ENCODE measurements at regions not wholly inside any gene's neighbourhood (a gene's known extent, or its start where the extent isn't known, plus 50 kb on each side); places are given as distances from the start of the nearest gene placed in this dataset.
A peak's percentile ranks its signal among the peaks of the same experiment; 100 is the strongest.

DNA sequence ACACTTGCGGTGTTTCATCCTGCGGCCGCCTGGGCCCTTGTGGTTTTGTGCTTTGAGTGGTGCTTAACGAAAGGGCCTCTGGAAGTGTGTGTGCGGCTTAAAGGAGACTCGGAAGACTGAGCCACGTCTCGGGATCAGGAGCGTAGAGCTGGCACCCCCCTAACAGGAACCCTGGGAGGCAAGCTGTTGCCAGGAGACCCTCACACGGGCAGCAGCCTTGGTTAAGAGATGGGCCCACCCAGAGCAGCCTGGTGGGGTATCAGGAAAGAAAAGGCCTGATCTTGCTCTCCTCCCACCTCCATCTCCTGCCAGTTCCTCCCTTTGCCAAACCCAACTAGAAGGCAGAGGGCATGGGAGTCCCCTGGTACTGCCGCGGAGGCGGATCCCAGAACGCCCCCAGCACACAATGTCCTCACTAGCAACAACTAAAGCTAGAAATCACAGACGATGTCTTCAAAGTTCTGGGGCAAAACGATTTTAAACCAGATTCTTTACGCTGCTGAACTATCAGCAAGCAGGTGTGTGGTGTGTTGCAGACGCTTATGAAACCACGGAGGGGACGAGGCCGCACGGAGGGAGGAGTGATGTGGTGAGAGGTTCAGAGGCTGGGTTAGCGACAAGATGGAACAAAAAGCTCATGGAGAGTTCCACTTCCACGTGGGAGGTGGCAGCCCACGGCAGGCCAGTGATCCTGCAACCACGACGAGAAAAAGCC, 67.0 kb upstream of the INPP5A start:
- Histone ChIP-seq H3K27me3 (ENCODE audit: insufficient read depth, low read length) (peaks cover 20% of the 10 kb centered on the region), H4K20me1 (ENCODE audit: insufficient read depth, low read length) (no peaks in the 10 kb centered on the region), H3K4me3 (ENCODE audit: insufficient read depth, low read length) (no peak overlapping the region), H3K79me2 (ENCODE audit: insufficient read depth, low read length) (no peaks in the 10 kb centered on the region), H3K27ac (ENCODE audit: low read depth, low read length) (no peak overlapping the region), H3K9me3 (ENCODE audit: low read depth, low read length) (no peaks in the 10 kb centered on the region), H3K4me2 (ENCODE audit: insufficient read depth, low read length) (no peak overlapping the region), H3K36me3 (ENCODE audit: insufficient read depth, low read length) (no peaks in the 10 kb centered on the region), H3K4me1 (ENCODE audit: insufficient read depth, low read length) (no peaks in the 10 kb centered on the region), H2AFZ (ENCODE audit: low read length) (no peak overlapping the region)
- DNase-seq (ENCODE audit: insufficient read length, low spot score, missing footprints): peak; percentile 43
- TF ChIP-seq, protein P1, sequence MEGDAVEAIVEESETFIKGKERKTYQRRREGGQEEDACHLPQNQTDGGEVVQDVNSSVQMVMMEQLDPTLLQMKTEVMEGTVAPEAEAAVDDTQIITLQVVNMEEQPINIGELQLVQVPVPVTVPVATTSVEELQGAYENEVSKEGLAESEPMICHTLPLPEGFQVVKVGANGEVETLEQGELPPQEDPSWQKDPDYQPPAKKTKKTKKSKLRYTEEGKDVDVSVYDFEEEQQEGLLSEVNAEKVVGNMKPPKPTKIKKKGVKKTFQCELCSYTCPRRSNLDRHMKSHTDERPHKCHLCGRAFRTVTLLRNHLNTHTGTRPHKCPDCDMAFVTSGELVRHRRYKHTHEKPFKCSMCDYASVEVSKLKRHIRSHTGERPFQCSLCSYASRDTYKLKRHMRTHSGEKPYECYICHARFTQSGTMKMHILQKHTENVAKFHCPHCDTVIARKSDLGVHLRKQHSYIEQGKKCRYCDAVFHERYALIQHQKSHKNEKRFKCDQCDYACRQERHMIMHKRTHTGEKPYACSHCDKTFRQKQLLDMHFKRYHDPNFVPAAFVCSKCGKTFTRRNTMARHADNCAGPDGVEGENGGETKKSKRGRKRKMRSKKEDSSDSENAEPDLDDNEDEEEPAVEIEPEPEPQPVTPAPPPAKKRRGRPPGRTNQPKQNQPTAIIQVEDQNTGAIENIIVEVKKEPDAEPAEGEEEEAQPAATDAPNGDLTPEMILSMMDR (IDR thresholded peaks at IDR 0.05; ENCODE audit: extremely low read depth, low read depth, low read length): no peak

DNA sequence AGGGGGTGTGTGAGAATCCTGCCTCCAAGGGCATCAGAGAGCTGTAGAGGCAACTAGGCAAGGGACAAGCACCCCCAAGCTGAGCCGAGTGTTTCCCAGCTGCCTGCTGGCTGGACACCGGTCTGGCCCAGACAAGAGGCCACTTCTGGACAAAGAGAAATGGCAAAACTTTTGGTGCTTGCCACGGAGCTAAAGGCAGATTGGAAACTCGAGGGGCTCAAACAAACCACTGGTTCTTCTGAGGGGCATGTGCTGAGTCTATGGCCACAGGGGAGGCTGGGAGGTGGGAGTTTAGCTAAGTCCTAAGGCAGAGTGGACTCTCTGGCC, 66.5 kb upstream of the INPP5A start:
- H3K27me3 ChIP-seq (ENCODE audit: insufficient read depth, low read length): peaks cover 23% of the 10 kb centered on the region
- no peak overlapping the region for H3K4me3 ChIP-seq (ENCODE audit: insufficient read depth, low read length)
- H3K9me3 ChIP-seq (ENCODE audit: low read depth, low read length): no peaks in the 10 kb centered on the region
- H4K20me1 ChIP-seq (ENCODE audit: insufficient read depth, low read length): no peaks in the 10 kb centered on the region
- no peak overlapping the region for H3K4me2 ChIP-seq (ENCODE audit: insufficient read depth, low read length)
- no peak overlapping the region for H3K27ac ChIP-seq (ENCODE audit: low read depth, low read length)
- H3K36me3 ChIP-seq (ENCODE audit: insufficient read depth, low read length): no peaks in the 10 kb centered on the region
- DNase-seq (ENCODE audit: insufficient read length, low spot score, missing footprints): peak; percentile 51
- no peaks in the 10 kb centered on the region for H3K79me2 ChIP-seq (ENCODE audit: insufficient read depth, low read length)
- no peaks in the 10 kb centered on the region for H3K4me1 ChIP-seq (ENCODE audit: insufficient read depth, low read length)
- TF ChIP-seq, protein P1 (IDR thresholded peaks at IDR 0.05; ENCODE audit: extremely low read depth, low read depth, low read length): no peak
- no peak overlapping the region for H2AFZ ChIP-seq (ENCODE audit: low read length)

GRCh38 chr10:132471484-132471883, 66.1 kb upstream of the INPP5A start:
- Histone ChIP-seq H3K4me1 (ENCODE audit: insufficient read depth, low read length) (no peaks in the 10 kb centered on the region), H3K79me2 (ENCODE audit: insufficient read depth, low read length) (no peaks in the 10 kb centered on the region), H3K27me3 (ENCODE audit: insufficient read depth, low read length) (peaks cover 23% of the 10 kb centered on the region), H2AFZ (ENCODE audit: low read length) (no peak overlapping the region), H3K9me3 (ENCODE audit: low read depth, low read length) (no peaks in the 10 kb centered on the region), H3K36me3 (ENCODE audit: insufficient read depth, low read length) (no peaks in the 10 kb centered on the region), H4K20me1 (ENCODE audit: insufficient read depth, low read length) (no peaks in the 10 kb centered on the region), H3K4me3 (ENCODE audit: insufficient read depth, low read length) (no peak overlapping the region), H3K27ac (ENCODE audit: low read depth, low read length) (no peak overlapping the region), H3K4me2 (ENCODE audit: insufficient read depth, low read length) (no peak overlapping the region)
- peak; percentile 34 for DNase-seq (ENCODE audit: insufficient read length, low spot score, missing footprints)
- TF ChIP-seq, protein P1 (IDR thresholded peaks at IDR 0.05; ENCODE audit: extremely low read depth, low read depth, low read length): no peak

DNA sequence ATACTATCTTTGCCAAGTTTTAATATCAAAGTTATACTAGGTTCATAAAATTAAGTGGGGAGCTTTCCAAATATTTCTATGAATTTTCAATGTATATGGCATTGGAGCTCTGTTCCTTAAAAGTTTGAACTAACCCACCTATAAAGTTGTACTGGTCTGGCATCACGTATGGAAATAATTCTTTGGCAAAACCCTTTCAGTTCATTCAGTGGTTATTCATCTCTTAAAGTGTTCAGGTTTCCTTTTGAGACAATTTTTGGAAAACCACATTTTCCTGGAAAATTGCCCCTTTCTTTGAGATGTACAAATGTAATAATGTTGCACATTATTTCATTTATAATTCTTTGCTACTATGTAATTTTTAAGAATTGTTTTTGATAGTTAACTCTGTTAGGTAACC, 62.5 kb upstream of the INPP5A start:
- peaks cover 26% of the 10 kb centered on the region for H3K27me3 ChIP-seq (ENCODE audit: insufficient read depth, low read length)
- no peaks in the 10 kb centered on the region for H4K20me1 ChIP-seq (ENCODE audit: insufficient read depth, low read length)
- no peaks in the 10 kb centered on the region for H3K36me3 ChIP-seq (ENCODE audit: insufficient read depth, low read length)
- peak; percentile 80 for DNase-seq (ENCODE audit: insufficient read length, low spot score, missing footprints)
- H3K79me2 ChIP-seq (ENCODE audit: insufficient read depth, low read length): no peaks in the 10 kb centered on the region
- no peak overlapping the region for H3K27ac ChIP-seq (ENCODE audit: low read depth, low read length)
- no peak overlapping the region for H2AFZ ChIP-seq (ENCODE audit: low read length)
- H3K9me3 ChIP-seq (ENCODE audit: low read depth, low read length): no peaks in the 10 kb centered on the region
- TF ChIP-seq, protein P1 (IDR thresholded peaks at IDR 0.05; ENCODE audit: extremely low read depth, low read depth, low read length): no peak
- H3K4me2 ChIP-seq (ENCODE audit: insufficient read depth, low read length): no peak overlapping the region
- H3K4me1 ChIP-seq (ENCODE audit: insufficient read depth, low read length): no peaks in the 10 kb centered on the region
- no peak overlapping the region for H3K4me3 ChIP-seq (ENCODE audit: insufficient read depth, low read length)
